DMS 273 (cell line): ENCODE measurements at regions not wholly inside any gene's neighbourhood (a gene's known extent, or its start where the extent isn't known, plus 50 kb on each side); places are given as distances from the start of the nearest gene placed in this dataset.
"Not testable (repeated sequence)": the region's sequence is repeated elsewhere in the genome, so short reads cannot be mapped to it uniquely, and the experiment has no call there.

Source experiments
- DNase-seq: peaks from one replicate; lab custom pipeline; 2025; ENCODE audit not compliant: unreplicated experiment; lab: John Stamatoyannopoulos, UW

- no peak for DNase-seq
Observed at GRCh38 chr7:121745856-121746255, 127.1 kb upstream of the PTPRZ1 start.

GRCh38 chr7:121744877-121745276 is 128.1 kb upstream of the PTPRZ1 start:
- DNase-seq: no peak

- no peak for DNase-seq
Observed at GRCh38 chr7:121744319-121744718, 128.6 kb upstream of the PTPRZ1 start.

DNA sequence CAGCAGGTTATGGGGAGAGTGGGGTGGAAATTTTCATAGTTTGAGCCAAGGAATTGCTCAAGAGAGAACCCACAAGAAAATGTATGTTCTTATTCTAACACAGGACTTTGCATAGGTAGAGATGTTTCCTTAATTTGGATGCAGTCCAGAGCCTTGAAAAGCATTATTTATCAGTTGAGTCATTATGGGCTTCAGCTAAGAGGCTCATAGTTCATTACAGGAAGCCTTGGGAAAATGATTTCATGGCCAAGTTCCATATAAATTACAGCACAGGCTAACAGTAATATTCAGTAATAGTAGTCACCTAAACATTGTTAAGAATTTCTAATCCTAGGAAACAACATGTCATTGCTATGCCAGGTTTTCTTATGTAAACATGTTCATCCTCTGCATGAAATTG is 131.1 kb upstream of the PTPRZ1 start:
- peak; percentile 21 for DNase-seq

DNA sequence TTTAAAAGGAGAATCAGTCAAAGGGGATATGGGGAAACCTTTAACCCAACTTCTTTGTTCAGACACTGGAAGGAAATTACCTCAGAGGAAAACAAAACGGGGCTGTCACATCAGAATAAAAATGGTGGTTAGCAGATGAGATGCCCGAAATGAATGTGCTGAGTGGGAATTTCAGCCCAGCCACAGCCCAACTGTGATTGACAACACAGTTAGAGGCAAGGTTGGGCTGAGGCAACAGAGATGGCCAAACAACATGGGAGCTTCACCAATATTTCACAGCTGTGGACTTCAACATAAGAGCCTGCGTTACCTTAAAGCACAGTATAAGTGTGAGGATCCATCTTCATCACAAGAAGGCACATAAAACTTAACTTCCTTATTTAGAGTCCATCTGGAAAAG is 133.5 kb upstream of the PTPRZ1 start:
- DNase-seq: no peak

- DNase-seq: no peak
Observed at GRCh38 chr7:121730869-121731268, 142.1 kb upstream of the PTPRZ1 start.

DNA sequence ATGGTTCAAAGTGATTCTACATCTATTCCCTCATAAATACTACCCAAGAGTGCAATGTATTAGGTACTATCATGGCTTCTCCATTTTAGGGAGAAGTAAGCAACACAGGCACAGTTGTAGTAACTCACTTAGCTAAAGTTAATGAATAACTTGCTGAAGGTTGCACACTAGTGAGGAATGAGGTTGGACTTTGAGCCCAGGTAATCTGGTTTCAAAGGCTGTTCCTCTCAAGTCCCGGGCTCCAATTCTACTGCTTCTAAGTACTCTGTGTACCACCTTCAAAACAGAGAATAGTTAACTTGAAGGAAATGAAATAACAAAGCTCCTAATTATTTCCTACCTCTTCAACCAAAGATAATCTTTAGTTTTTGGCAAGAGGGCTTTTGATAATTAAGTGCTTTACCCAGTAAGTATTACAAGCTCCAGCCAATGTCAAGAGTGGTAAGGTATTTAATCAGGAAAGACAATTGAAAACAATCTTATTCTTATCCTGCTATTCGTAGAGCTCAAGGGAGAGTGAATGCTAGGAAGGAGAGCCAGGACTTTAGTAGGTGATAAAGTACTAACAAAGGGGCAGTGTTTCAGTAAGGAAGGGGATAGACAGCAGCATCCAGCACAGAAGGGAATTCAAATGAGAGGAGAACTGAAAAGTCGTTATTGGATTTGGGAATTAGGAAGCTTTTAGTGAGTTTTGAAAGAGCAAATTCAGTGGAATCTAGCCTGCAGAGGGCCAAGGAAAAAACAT is 158.2 kb upstream of the PTPRZ1 start:
- DNase-seq: no peak

DNA sequence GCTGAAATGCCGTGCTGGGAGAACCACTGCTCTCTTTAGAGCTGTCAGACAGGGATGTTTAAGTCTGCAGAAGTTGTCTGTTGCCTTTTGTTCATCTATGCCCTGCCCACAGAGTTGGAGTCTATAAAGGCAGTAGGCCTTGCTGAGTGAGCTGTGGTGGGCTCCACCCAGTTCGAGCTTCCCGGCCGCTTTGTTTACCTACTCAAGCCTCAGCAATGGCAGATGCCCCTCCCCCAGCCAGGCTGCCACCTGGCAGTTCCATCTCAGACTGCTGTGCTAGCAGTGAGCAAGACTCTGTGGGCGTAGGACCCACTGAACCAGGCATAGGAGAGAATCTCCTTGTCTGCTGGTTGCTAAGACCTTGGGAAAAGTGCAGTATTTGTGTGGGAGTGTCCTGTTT is 160.0 kb upstream of the PTPRZ1 start:
- peak; percentile 32 for DNase-seq

DNA sequence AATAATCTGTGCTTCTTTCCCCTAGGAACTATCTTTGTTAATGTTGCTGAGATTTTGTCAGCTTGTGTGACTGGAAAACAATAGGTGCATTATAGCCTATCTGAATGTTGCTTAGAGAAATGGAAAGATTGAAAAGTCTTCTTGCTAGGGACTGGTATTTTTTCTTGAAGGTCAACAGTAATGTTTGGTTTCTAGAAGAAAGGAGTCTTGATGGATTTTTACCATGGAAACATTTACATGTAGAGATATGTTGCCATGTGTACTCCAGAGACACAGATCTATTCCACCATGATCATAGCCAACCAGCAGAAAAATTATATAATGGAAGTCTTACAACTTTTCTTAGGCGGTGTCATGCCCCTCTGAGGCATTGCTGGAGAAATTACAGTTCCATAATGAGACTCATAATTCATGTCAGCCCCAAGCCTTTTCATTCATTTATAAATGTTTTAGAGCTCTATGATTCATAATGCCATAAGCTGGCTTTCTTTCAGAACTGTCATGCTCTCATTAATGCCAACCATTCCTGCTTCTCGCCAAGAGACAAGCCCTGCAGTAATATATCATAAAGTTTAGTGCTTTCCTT is 175.1 kb upstream of the PTPRZ1 start:
- DNase-seq: no peak

- DNase-seq: no peak
Observed at GRCh38 chr7:121696954-121697353, 176.0 kb upstream of the PTPRZ1 start.

GRCh38 chr7:121689749-121690148 is 183.2 kb upstream of the PTPRZ1 start:
- no peak for DNase-seq

DNA sequence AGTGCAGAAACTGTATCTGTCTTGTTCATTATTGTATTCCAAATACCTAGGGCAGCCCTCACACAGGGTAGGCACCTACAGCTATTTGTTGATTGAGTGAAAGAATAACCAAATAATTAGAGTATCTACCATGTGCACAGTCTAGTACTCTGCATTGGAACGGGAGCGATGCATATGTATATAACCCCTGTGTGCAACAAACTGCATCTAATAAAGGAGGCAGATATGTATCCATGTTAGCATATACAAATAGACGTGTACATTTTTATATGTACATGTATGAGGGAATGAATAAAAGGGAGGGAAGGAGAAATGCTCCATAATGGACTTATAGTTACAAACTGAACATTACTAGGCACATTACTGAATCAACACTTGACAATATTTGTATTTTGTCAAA is 191.3 kb upstream of the PTPRZ1 start:
- no peak for DNase-seq

- no peak for DNase-seq
Observed at GRCh38 chr7:121676168-121676567, 196.8 kb upstream of the PTPRZ1 start.

GRCh38 chr7:121674455-121674854 is 198.5 kb upstream of the PTPRZ1 start:
- not testable (repeated sequence) for DNase-seq

GRCh38 chr7:121669144-121669543 is 203.8 kb upstream of the PTPRZ1 start:
- DNase-seq: no peak

GRCh38 chr7:121666306-121666705 is 206.7 kb upstream of the PTPRZ1 start:
- no peak for DNase-seq

DNA sequence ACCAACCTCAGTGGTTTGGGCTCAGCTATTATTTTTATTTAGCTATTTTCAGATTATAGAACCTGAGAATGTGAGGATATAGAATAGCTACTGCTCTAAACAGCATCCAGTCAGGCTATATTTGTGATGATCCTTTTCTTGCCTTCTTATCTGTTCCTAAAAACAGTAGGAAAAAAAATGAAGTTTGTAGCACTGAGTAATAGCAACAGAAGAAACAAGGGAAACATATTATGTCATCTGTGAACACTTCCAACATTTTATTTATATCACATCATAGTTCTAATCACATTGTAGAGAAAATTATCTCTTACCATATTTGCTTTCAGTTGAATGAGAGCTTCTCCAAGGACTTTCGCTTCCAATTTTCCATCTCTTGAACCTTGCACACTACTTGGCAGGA is 229.6 kb upstream of the PTPRZ1 start:
- DNase-seq: no peak

DNA sequence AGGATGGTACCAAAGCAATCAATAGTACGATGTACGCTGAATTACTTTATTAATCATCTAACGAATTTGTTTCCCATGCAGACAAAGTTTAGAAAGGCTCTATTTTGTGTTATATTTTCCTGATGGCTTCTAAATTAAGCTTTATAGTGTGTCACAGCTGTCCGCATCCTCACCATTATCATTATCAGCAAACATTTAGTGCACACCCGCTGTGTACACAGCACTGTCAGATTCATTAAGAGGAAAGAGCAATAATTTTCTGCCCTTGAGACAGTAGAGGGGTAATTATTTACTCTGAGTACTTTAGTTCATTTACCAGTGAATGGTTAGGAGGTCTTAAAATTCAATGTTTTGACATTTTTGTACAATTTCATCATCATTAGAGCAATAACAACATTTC is 233.3 kb upstream of the PTPRZ1 start:
- no peak for DNase-seq

DNA sequence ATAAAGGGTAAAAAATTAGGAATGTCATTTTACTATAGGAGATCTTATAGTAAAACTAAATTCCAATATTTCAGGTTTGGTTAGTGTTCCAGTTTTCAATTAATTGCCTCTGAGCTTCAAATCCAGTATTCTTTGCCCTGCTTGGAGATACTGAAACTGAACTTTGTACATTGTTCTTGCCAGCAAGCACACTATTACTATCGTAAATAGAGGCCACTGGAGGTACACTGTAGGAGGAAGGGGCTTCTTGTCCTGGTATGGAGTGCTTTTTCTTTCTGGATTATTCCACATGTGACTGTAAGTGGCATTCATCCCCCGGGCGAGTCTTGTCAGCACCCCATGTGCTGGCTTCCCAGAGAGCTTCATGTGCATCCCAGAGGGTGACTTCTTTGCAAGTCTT is 234.7 kb upstream of the PTPRZ1 start:
- no peak for DNase-seq

GRCh38 chr7:121634356-121634755 is 238.2 kb upstream of the FAM3C start:
- peak; percentile 31 for DNase-seq

- no peak for DNase-seq
Observed at GRCh38 chr7:121633186-121633585, 237.1 kb upstream of the FAM3C start.

DNA sequence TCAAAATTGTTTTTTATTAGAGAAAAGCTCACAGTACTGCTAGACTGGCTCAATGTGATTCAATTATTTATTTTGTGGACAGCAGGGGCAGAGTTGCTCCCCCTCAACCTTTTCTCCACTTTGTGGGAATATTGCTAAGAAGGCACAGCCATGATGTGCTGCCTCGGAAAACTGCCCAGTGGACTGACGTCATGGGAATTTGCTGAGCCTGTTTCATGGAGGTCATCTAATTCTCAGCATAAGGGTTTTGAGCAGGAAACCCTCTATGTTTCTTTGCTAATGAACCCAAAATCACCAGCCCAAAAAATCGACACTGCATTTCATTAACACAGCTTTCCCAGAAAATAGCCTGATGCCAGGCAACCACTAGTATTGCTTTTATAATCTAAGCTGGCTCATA is 228.8 kb upstream of the FAM3C start:
- DNase-seq: peak; percentile 24
